Neural cell (in vitro differentiated cells): ENCODE measurements at regions not wholly inside any gene's neighbourhood (a gene's known extent, or its start where the extent isn't known, plus 50 kb on each side); places are given as distances from the start of the nearest gene placed in this dataset.
"Not testable (repeated sequence)": the region's sequence is repeated elsewhere in the genome, so short reads cannot be mapped to it uniquely, and the experiment has no call there.

ENCODE experiments used
- H2AFZ ChIP-seq: fragments of 200-600, 300-800 bp; sonication (generic), shearing (Covaris generic); 2 replicates; pipeline ENCODE4 v1.6.0; 2014; ENCODE audit warnings: low read depth, mild to moderate bottlenecking, antibody characterized with exemption, low read length, moderate library complexity
- H3F3A ChIP-seq: fragments of 200-600 bp; shearing (Covaris generic); 2 replicates; pipeline ENCODE4 v1.6.1; 2016; ENCODE audit warnings: mild to moderate bottlenecking, moderate library complexity, mixed read lengths, antibody characterized with exemption, low read length; ENCODE audit not compliant: insufficient read depth, poor library complexity, severe bottlenecking
- H3K27ac ChIP-seq: fragments of 200-600, 300-800 bp; sonication (generic), shearing (Covaris generic); 2 replicates; pipeline ENCODE4 v1.5.1; 2014; ENCODE audit warnings: mild to moderate bottlenecking, low read length, moderate library complexity
- H3K27me3 ChIP-seq: fragments of 300-800, 200-600 bp; sonication (generic), shearing (Covaris generic); 2 replicates; pipeline ENCODE4 v1.6.0; 2014; ENCODE audit warnings: mild to moderate bottlenecking, low read depth, low read length, moderate library complexity; ENCODE audit not compliant: insufficient read depth
- H3K36me3 ChIP-seq: fragments of 300-800, 200-600 bp; sonication (generic), shearing (Covaris generic); 2 replicates; pipeline ENCODE4 v1.5.1; 2014; ENCODE audit warnings: mild to moderate bottlenecking, antibody characterized with exemption, low read length, moderate library complexity; ENCODE audit not compliant: insufficient read depth
- H3K4me2 ChIP-seq: fragments of 300-800, 200-600 bp; sonication (generic), shearing (Covaris generic); 2 replicates; pipeline ENCODE4 v1.6.0; 2014; ENCODE audit warnings: mild to moderate bottlenecking, low read length
- H3K4me3 ChIP-seq: fragments of 300-800, 200-600 bp; sonication (generic), shearing (Covaris generic); 2 replicates; pipeline ENCODE4 v1.5.1; 2014; ENCODE audit warnings: mild to moderate bottlenecking, low read length, moderate library complexity
- H3K79me2 ChIP-seq: fragments of 200-600 bp; shearing (Covaris generic); replicated peaks from 2 replicates; pipeline ENCODE4 v1.6.0; 2014; ENCODE audit warnings: mild to moderate bottlenecking, low read length, moderate library complexity; ENCODE audit not compliant: insufficient read depth
- H3K9ac ChIP-seq: fragments of 300-800, 200-600 bp; sonication (generic), shearing (Covaris generic); 2 replicates; pipeline ENCODE4 v1.6.1; 2016; ENCODE audit warnings: mild to moderate bottlenecking, low read length, mixed read lengths
- H3K9me2 ChIP-seq: fragments of 200-600 bp; shearing (Covaris generic); 2 replicates; pipeline ENCODE4 v1.6.1; 2016; ENCODE audit warnings: mild to moderate bottlenecking, low read length, mixed read lengths; ENCODE audit not compliant: insufficient read depth
- H3K9me3 ChIP-seq: fragments of 200-600, 300-800 bp; sonication (generic), shearing (Covaris generic); 2 replicates; pipeline ENCODE4 v1.6.1; 2016; ENCODE audit warnings: mild to moderate bottlenecking, mixed run types, low read length, moderate library complexity, mixed read lengths
- H4K20me1 ChIP-seq: fragments of 200-600 bp; shearing (Covaris generic); 2 replicates; pipeline ENCODE4 v1.6.1; 2016; ENCODE audit warnings: mild to moderate bottlenecking, mixed run types; ENCODE audit not compliant: insufficient read depth
- CTCF ChIP-seq: fragments of 450-650 bp; IDR thresholded peaks from 2 replicates; pipeline ENCODE4 v1.5.1; 2014; ENCODE audit warnings: antibody characterized with exemption, mild to moderate bottlenecking, moderate library complexity; ENCODE audit not compliant: poor library complexity, severe bottlenecking
- MXI1 ChIP-seq: fragments of 450-650 bp; conservative IDR thresholded peaks from 2 replicates; pipeline ENCODE4 v1.6.1; 2014; ENCODE audit warnings: antibody characterized with exemption, mild to moderate bottlenecking; ENCODE audit not compliant: poor library complexity, severe bottlenecking
- RAD21 ChIP-seq: fragments of 450-650 bp; conservative IDR thresholded peaks from 2 replicates; pipeline ENCODE4 v1.6.1; 2014; ENCODE audit warnings: antibody characterized with exemption, mild to moderate bottlenecking, moderate library complexity
- SMC3 ChIP-seq: fragments of 450-650 bp; conservative IDR thresholded peaks from 2 replicates; pipeline ENCODE4 v1.6.1; 2014; ENCODE audit warnings: antibody characterized with exemption, mild to moderate bottlenecking, moderate library complexity; ENCODE audit not compliant: poor library complexity
- TAF1 ChIP-seq: IDR thresholded peaks from 2 replicates; pipeline ENCODE4 v1.6.1; 2012; ENCODE audit warnings: low read depth

GRCh38 chrX:19912-20571 lies 261.1 kb upstream of the PLCXD1 start:
- H2AFZ ChIP-seq = no peak overlapping the region
- peak; percentile 21 for TF ChIP-seq RAD21
- peak; percentile 36 for TF ChIP-seq MXI1
- TF ChIP-seq TAF1 = no peak
- TF ChIP-seq SMC3 = peak; percentile 42
- peak; percentile 55 for TF ChIP-seq CTCF
- H3K9me2 ChIP-seq = no peaks in the 10 kb centered on the region
- H3K9ac ChIP-seq = peak overlapping the region; percentile 16
- H3K4me2 ChIP-seq = no peak overlapping the region
- H3K27me3 ChIP-seq = no peaks in the 10 kb centered on the region
- no peaks in the 10 kb centered on the region for H3F3A ChIP-seq
- H3K4me3 ChIP-seq = peak overlapping the region; percentile 51
- no peaks in the 10 kb centered on the region for H4K20me1 ChIP-seq
- H3K27ac ChIP-seq = no peak overlapping the region
- H3K9me3 ChIP-seq = no peaks in the 10 kb centered on the region
- H3K79me2 ChIP-seq = no peaks in the 10 kb centered on the region
- no peaks in the 10 kb centered on the region for H3K36me3 ChIP-seq

DNA sequence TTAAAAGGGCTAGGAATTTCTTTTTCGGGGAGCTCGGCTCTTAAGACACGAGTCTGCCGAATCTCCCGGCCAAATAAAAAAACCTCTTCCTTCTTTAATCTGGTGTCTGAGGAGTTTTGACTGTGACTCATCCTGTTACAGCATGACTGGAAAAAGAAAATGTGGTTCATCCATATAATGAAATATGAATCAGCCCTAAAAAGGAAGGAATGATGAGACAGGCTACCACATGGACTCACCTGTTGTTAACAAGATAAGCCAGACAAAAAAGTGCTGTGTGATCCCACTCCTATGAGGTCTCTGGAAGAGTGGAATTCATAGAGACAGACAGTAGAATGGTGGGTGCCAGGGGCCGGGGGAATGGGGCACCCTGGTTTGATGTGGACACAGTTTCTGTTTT lies 257.0 kb upstream of the PLCXD1 start:
- not testable (repeated sequence) for H3K9me3 ChIP-seq, H3K27me3 ChIP-seq, H3K27ac ChIP-seq, H3K9me2 ChIP-seq, H3K4me2 ChIP-seq, H3K79me2 ChIP-seq, H3K9ac ChIP-seq, H2AFZ ChIP-seq, H3F3A ChIP-seq, H3K4me3 ChIP-seq, H4K20me1 ChIP-seq, H3K36me3 ChIP-seq
